Testis (tissue), 2 donors: ENCODE measurements at regions not wholly inside any gene's neighbourhood (a gene's known extent, or its start where the extent isn't known, plus 50 kb on each side); places are given as distances from the start of the nearest gene placed in this dataset.

Experiments used
- DNase-seq: peaks from one replicate; pipeline ENCODE4 v3.0.0-alpha.2; 2019
- H3K27ac ChIP-seq, 2 donors: fragments of 200-600 bp; sonication (generic); one replicate each; pipeline ENCODE4 v1.5.1; 2019
- H3K27me3 ChIP-seq: fragments of 200-600 bp; sonication (generic); one replicate; pipeline ENCODE4 v1.5.1; 2019
- H3K36me3 ChIP-seq: fragments of 200-600 bp; sonication (generic); one replicate; pipeline ENCODE4 v1.5.1; 2017; ENCODE audit warnings: low read depth; ENCODE audit errors: missing control alignments
- H3K4me1 ChIP-seq: fragments of 200-600 bp; sonication (generic); one replicate; pipeline ENCODE4 v1.5.1; 2019
- H3K4me3 ChIP-seq, 2 donors: fragments of 200-600 bp; sonication (generic); one replicate each; pipeline ENCODE4 v1.5.1; 2017 to 2019
- H3K9me3 ChIP-seq: fragments of 200-600 bp; sonication (generic); one replicate; pipeline ENCODE4 v1.5.1; 2017
- CTCF ChIP-seq, 3 experiments: fragments of 450-650 bp in 2 of 3; fragments of 200-600 bp in 1 of 3; sonication (generic) in 1 of 3; IDR thresholded peaks; one replicate each; pipeline ENCODE4 v1.5.1; 2016 to 2019; ENCODE audit warnings: antibody characterized with exemption in 3 of 3, mild to moderate bottlenecking in 2 of 3, moderate library complexity in 1 of 3
- POLR2A ChIP-seq: fragments of 450-650 bp; IDR thresholded peaks from one replicate; pipeline ENCODE4 v1.6.1; 2017; ENCODE audit warnings: antibody characterized with exemption, mild to moderate bottlenecking, moderate library complexity
- WGBS, 2 donors: methylation state at CpG; one replicate each; pipeline ENCODE4 v1.1.5; 2018; 5-methylcytosine and 5-hydroxymethylcytosine counted together
- intact Hi-C: fragments of 100-400 bp; cut with DNase I; formaldehyde crosslinking; loops from one replicate; pipeline ENCODE4 v1.15.1; 2023; ENCODE audit warnings: low total_unique reads

GRCh38 chr13:73972545-73972944, 161.7 kb downstream of the KLF12 start:
- no peak for DNase-seq
- TF ChIP-seq POLR2A (no peak), CTCF (IDR thresholded peaks at IDR 0.05) (no peak)
- WGBS, 2 donors = 74 to 87% methylated on average over 7 of the region's 7 CpGs
- H3K27ac ChIP-seq = no peak overlapping the region
- no peaks in the 10 kb centered on the region for H3K27me3 ChIP-seq
- H3K9me3 ChIP-seq = no peaks in the 10 kb centered on the region
- no peaks in the 10 kb centered on the region for H3K36me3 ChIP-seq
- peaks cover 4% of the 10 kb centered on the region for H3K4me1 ChIP-seq
- intact Hi-C loops = no loop called here
- no peak overlapping the region for H3K4me3 ChIP-seq

- DNase-seq = no peak
- no peaks in the 10 kb centered on the region for H3K9me3 ChIP-seq
- H3K36me3 ChIP-seq = no peaks in the 10 kb centered on the region
- no peak overlapping the region for H3K27ac ChIP-seq
- whole genome bisulfite sequencing, 2 donors = 90 to 92% methylated on average over 2 of the region's 2 CpGs
- H3K4me3 ChIP-seq = no peak overlapping the region
- intact Hi-C loops = no loop called here
- H3K4me1 ChIP-seq = peaks cover 4% of the 10 kb centered on the region
- TF ChIP-seq CTCF (IDR thresholded peaks at IDR 0.05) (no peak), POLR2A (no peak)
- no peaks in the 10 kb centered on the region for H3K27me3 ChIP-seq
Observed at GRCh38 chr13:73971481-73971880, 162.7 kb downstream of the KLF12 start.

- H3K27ac ChIP-seq = no peak overlapping the region
- DNase-seq = no peak
- no peaks in the 10 kb centered on the region for H3K9me3 ChIP-seq
- no peaks in the 10 kb centered on the region for H3K27me3 ChIP-seq
- H3K4me1 ChIP-seq = peaks cover 4% of the 10 kb centered on the region
- H3K36me3 ChIP-seq = no peaks in the 10 kb centered on the region
- intact Hi-C loops = no loop called here
- no peak for TF ChIP-seq POLR2A
- WGBS, 2 donors = 70 to 77% methylated on average over 5 to 7 of the region's 7 CpGs
- no peak overlapping the region for H3K4me3 ChIP-seq
Observed at GRCh38 chr13:73970421-73971055, 163.7 kb downstream of the KLF12 start.

GRCh38 chr13:73967397-73968165, 166.6 kb downstream of the KLF12 start:
- 78 to 83% methylated on average over 5 of the region's 5 CpGs for WGBS, 2 donors
- no peak for TF ChIP-seq POLR2A
- TF ChIP-seq CTCF (IDR thresholded peaks at IDR 0.05) = no peak
- Histone ChIP-seq H3K27me3 (no peaks in the 10 kb centered on the region), H3K4me3 (no peak overlapping the region), H3K4me1 (peaks cover 4% of the 10 kb centered on the region), H3K27ac (no peak overlapping the region), H3K36me3 (no peaks in the 10 kb centered on the region), H3K9me3 (no peaks in the 10 kb centered on the region)
- intact Hi-C loops = no loop called here
- DNase-seq = no peak

GRCh38 chr13:73966331-73966730, 167.9 kb downstream of the KLF12 start:
- H3K36me3 ChIP-seq = no peaks in the 10 kb centered on the region
- no peak for TF ChIP-seq CTCF (IDR thresholded peaks at IDR 0.05)
- TF ChIP-seq POLR2A = no peak
- H3K4me3 ChIP-seq = no peak overlapping the region
- no peaks in the 10 kb centered on the region for H3K27me3 ChIP-seq
- no peak overlapping the region for H3K27ac ChIP-seq
- no peaks in the 10 kb centered on the region for H3K9me3 ChIP-seq
- intact Hi-C loops = no loop called here
- H3K4me1 ChIP-seq = peaks cover 4% of the 10 kb centered on the region
- peak; percentile 39 for DNase-seq
